Stimulated activated naive B cell treated with anti-CD40 and anti-IgM and Interleukin-4, amounts not matched to agents 10 μg/mL and 1 μg/mL and 100 μg/mL, for 72 hours (primary cell): ENCODE measurements at regions not wholly inside any gene's neighbourhood (a gene's known extent, or its start where the extent isn't known, plus 50 kb on each side); places are given as distances from the start of the nearest gene placed in this dataset.
"Not testable (repeated sequence)": the region's sequence is repeated elsewhere in the genome, so short reads cannot be mapped to it uniquely, and the experiment has no call there.

Experiments used
- ATAC-seq, 2 donors: fragments of 150-1000 bp; cut with Tn5 transposase; replicated peaks; 2 replicates each; pipeline ENCODE4 v1.10.0; 2021; ENCODE audit warnings: moderate library complexity in 1 of 2
- DNase-seq: peaks from one replicate; pipeline ENCODE4 v3.0.0; 2021
- H3K27ac Mint-ChIP-seq: one replicate; pipeline ENCODE4 v1.8.0; 2022; ENCODE audit warnings: mild to moderate bottlenecking, mixed read lengths
- H3K27me3 Mint-ChIP-seq, 2 donors: one replicate each; pipeline ENCODE4 v1.8.0; 2022; ENCODE audit warnings: mixed read lengths in 2 of 2
- H3K36me3 Mint-ChIP-seq, 2 donors: one replicate each; pipeline ENCODE4 v1.8.0; 2022; ENCODE audit warnings: mixed read lengths in 2 of 2, mild to moderate bottlenecking in 1 of 2
- H3K4me1 Mint-ChIP-seq, 2 donors: one replicate each; pipeline ENCODE4 v1.8.0; 2022; ENCODE audit warnings: mixed read lengths in 2 of 2, mild to moderate bottlenecking in 1 of 2
- H3K4me3 Mint-ChIP-seq, 2 donors: one replicate each; pipeline ENCODE4 v1.8.0; 2022; ENCODE audit warnings: mild to moderate bottlenecking in 2 of 2, mixed read lengths in 2 of 2, moderate library complexity in 1 of 2
- H3K9me3 Mint-ChIP-seq, 2 donors: one replicate each; pipeline ENCODE4 v1.8.0; 2022; ENCODE audit warnings: mixed read lengths in 2 of 2, mild to moderate bottlenecking in 1 of 2

DNA sequence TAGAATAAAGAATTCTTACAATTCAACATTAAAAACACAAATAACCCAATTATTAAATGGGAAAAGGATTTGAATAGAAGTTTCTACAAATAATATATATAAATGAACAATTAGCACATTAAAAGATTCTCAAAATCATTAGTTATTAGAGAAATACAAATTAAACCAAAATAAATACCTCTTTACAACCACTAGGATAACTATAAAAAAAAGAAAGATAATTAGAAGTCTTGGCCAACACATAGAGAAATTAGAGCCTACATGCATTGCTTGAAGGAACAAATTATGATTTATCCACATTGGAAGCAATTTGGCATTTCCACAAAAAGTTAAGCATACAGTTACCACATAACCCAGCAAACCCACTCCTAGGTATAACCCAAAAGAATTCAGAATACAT lies 502.3 kb upstream of the UBE2E2 start:
- H3K4me3 Mint-ChIP-seq = no peak overlapping the region
- no peak for ATAC-seq
- H3K9me3 Mint-ChIP-seq = no peaks in the 10 kb centered on the region
- DNase-seq = no peak
- no peak overlapping the region for H3K27ac Mint-ChIP-seq
- H3K36me3 Mint-ChIP-seq = no peaks in the 10 kb centered on the region
- no peaks in the 10 kb centered on the region for H3K27me3 Mint-ChIP-seq
- no peaks in the 10 kb centered on the region for H3K4me1 Mint-ChIP-seq

- Mint-ChIP-seq H3K9me3 (peaks cover 8 to 11% of the 10 kb centered on the region in 2 donors), H3K27me3 (peaks cover 5 to 8% of the 10 kb centered on the region in 2 donors), H3K4me1 (no peaks in the 10 kb centered on the region), H3K27ac (no peak overlapping the region), H3K36me3 (no peaks in the 10 kb centered on the region), H3K4me3 (no peak overlapping the region)
- DNase-seq (no peak), ATAC-seq (no peak)
Measured at GRCh38 chr3:22704166-22704565, 499.0 kb upstream of the UBE2E2 start.

- Mint-ChIP-seq H3K4me3 (no peak overlapping the region), H3K27ac (no peak overlapping the region), H3K27me3 (peaks cover 5 to 8% of the 10 kb centered on the region in 2 donors), H3K9me3 (peaks cover 11 to 13% of the 10 kb centered on the region in 2 donors), H3K4me1 (no peaks in the 10 kb centered on the region), H3K36me3 (no peaks in the 10 kb centered on the region)
- ATAC-seq = no peak
- DNase-seq = no peak
Measured at GRCh38 chr3:22704571-22705354, 498.4 kb upstream of the UBE2E2 start.

DNA sequence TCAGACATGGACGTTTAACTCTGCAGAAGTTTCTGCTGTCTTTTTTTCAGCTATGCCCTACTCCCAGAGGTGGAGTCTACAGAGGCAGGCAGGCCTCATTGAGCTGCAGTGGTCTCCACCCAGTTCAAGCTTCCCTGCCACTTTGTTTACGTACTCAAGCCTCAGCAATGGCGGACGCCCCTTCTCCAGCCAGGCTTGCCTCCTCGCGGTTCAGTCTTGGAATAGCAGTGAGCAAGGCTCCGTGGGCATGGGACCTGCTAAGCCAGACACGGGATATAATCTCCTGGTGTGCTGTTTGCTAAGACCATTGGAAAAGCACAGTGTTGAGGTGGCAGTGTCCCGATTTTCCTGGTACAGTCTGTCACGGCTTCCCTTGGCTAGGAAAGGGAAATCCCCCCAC lies 496.2 kb upstream of the UBE2E2 start:
- H3K4me3 Mint-ChIP-seq, H3K27ac Mint-ChIP-seq, H3K27me3 Mint-ChIP-seq, ATAC-seq, H3K36me3 Mint-ChIP-seq, DNase-seq, H3K4me1 Mint-ChIP-seq: not testable (repeated sequence)
- H3K9me3 Mint-ChIP-seq = peaks cover 18 to 20% of the 10 kb centered on the region in 2 donors

DNA sequence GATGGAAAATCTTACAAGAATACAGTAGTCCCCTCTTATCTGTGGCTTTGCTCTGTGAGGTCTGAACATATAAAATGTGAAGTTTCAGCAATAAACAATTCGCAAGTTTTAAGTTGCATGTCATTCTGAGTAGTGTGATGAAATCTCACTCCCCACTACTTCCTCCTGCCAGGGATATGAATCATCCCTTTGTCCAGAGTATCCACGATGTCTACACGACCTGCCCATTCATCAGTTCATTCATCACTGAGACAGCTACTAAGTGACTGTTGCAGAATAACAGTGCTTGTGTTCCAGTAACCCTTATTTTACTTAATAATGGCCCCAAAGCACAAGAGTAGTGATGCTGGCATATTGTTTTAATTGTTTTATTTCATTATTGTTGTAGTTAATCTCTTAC lies 489.2 kb upstream of the UBE2E2 start:
- Mint-ChIP-seq H3K27ac (no peak overlapping the region), H3K4me1 (no peaks in the 10 kb centered on the region), H3K4me3 (no peak overlapping the region), H3K27me3 (peaks cover 2 to 3% of the 10 kb centered on the region in 2 donors), H3K9me3 (peaks cover 23% of the 10 kb centered on the region in 2 donors), H3K36me3 (no peaks in the 10 kb centered on the region)
- DNase-seq (no peak), ATAC-seq (no peak)

DNA sequence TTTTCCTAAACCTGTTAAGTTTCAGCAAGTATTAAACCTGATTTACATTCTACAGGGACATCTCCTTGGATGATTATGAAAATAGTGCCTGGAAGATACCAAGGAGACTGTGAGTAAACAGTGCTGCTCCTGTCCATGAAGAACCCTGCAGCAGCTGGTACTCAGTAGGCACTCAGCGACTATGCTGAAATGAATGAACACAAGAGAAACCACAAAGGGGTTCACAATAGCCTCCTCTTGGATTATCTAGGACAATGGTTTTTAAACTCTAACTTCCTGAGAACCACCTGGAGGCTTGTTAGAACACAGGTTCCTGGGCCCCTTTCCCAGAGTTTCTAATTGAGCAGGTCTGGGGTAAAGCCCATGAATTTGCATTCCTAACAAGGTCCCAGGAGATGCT lies 488.4 kb upstream of the UBE2E2 start:
- no peak for DNase-seq
- Mint-ChIP-seq H3K27me3 (peaks cover 0 to 5% of the 10 kb centered on the region in 2 donors), H3K4me3 (no peak overlapping the region), H3K36me3 (no peaks in the 10 kb centered on the region), H3K9me3 (peaks cover 18 to 22% of the 10 kb centered on the region in 2 donors), H3K27ac (no peak overlapping the region), H3K4me1 (no peaks in the 10 kb centered on the region)
- no peak for ATAC-seq

- Mint-ChIP-seq H3K4me1 (no peaks in the 10 kb centered on the region), H3K36me3 (no peaks in the 10 kb centered on the region), H3K4me3 (no peak overlapping the region), H3K9me3 (peaks cover 4 to 6% of the 10 kb centered on the region in 2 donors), H3K27me3 (peaks cover 0 to 5% of the 10 kb centered on the region in 2 donors), H3K27ac (no peak overlapping the region)
- ATAC-seq (no peak), DNase-seq (no peak)
Measured at GRCh38 chr3:22720596-22720995, 482.5 kb upstream of the UBE2E2 start.

DNA sequence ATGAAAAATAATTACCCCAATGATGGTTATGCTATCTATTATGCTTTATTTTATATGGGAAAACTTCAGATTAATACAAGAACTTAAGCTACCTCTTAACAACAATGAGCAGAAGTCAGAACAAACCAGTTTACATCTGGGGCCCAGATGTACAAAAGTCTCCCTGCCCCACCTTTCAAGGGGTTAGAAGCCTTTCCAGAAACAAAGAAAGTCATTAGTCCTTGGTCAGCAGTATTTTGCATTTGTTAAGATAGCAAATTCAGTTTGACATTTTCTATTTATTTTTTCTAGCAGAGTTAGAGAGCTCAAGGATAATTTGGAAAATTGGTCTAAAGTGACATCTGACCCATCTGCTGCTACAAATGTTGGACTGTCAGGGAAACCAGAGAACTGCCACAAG lies 478.7 kb upstream of the UBE2E2 start:
- Mint-ChIP-seq H3K4me1 (no peaks in the 10 kb centered on the region), H3K27me3 (peaks cover 5 to 8% of the 10 kb centered on the region in 2 donors), H3K9me3 (no peaks in the 10 kb centered on the region), H3K36me3 (no peaks in the 10 kb centered on the region), H3K27ac (no peak overlapping the region), H3K4me3 (no peak overlapping the region)
- no peak for DNase-seq
- ATAC-seq = no peak

GRCh38 chr3:22728406-22728805 lies 474.7 kb upstream of the UBE2E2 start:
- Mint-ChIP-seq H3K27me3 (peaks cover 9 to 25% of the 10 kb centered on the region in 2 donors), H3K4me3 (no peak overlapping the region), H3K9me3 (no peaks in the 10 kb centered on the region), H3K4me1 (no peaks in the 10 kb centered on the region), H3K27ac (no peak overlapping the region), H3K36me3 (no peaks in the 10 kb centered on the region)
- DNase-seq = no peak
- no peak for ATAC-seq

DNA sequence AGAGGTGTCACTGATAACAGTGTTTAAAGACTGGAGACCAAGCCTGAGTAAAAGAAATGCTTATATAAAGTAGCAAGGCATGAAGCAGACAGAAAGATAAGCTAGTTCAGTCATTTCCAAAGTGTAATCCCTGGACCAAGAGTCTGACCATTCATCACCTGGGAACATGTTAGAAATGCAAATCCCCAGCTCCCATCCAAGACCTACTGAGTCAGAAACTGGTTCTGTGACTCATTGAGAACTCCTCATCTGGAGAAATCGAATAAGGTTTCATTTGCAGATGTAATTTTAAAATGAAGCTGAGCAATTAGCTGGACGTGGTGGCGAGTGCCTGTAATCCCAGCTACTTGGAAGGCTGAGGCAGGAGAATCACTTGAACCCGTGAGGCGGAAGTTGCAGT lies 473.9 kb upstream of the UBE2E2 start:
- H3K27ac Mint-ChIP-seq = no peak overlapping the region
- H3K27me3 Mint-ChIP-seq = peaks cover 9 to 25% of the 10 kb centered on the region in 2 donors
- no peaks in the 10 kb centered on the region for H3K4me1 Mint-ChIP-seq
- DNase-seq (no peak), ATAC-seq (no peak)
- no peaks in the 10 kb centered on the region for H3K9me3 Mint-ChIP-seq
- no peak overlapping the region for H3K4me3 Mint-ChIP-seq
- no peaks in the 10 kb centered on the region for H3K36me3 Mint-ChIP-seq

DNA sequence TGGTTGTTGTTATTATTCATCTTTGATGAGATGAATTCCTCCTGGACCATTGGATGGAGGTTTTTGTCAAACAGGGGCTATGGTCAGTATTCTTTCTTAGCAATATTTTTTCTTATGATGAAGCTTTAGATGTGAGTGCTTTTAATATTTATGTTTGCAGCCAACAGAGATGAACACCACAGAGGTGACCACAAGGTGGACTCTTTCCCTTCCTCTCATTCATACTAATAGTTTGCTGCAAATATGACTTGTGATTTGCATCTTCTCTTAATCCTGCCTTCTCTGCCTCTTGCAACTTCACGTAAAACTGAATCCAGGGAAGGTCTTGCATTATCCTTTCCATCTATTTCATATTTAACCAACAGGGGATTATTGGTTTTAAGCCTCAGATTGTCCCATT lies 473.1 kb upstream of the UBE2E2 start:
- Mint-ChIP-seq H3K9me3 (no peaks in the 10 kb centered on the region), H3K27ac (no peak overlapping the region), H3K36me3 (no peaks in the 10 kb centered on the region), H3K4me1 (no peaks in the 10 kb centered on the region), H3K27me3 (peaks cover 9 to 25% of the 10 kb centered on the region in 2 donors), H3K4me3 (no peak overlapping the region)
- no peak for DNase-seq
- no peak for ATAC-seq

- no peak for ATAC-seq
- no peak overlapping the region for H3K27ac Mint-ChIP-seq
Measured at GRCh38 chr3:22730701-22731100, 472.4 kb upstream of the UBE2E2 start.

DNA sequence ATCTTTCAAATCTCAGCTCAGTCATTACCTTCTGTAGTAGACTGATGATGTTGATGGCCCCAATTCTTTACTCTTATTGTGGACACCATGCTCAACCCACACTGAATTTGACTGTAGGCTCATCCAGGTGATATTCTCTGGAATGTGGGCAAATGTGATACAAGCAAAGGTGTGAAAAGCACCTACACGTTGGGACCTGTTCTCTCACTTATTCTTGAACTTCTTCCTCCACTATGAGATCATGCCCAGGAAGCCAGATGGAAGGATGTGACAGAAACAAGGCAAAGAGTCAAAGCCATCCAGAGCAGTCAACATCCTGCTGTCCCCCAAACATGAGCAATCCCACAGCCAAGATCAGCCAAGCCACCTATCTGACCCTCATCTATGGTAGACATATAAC lies 471.2 kb upstream of the UBE2E2 start:
- Mint-ChIP-seq H3K27ac (no peak overlapping the region), H3K36me3 (no peaks in the 10 kb centered on the region), H3K4me1 (no peaks in the 10 kb centered on the region), H3K4me3 (no peak overlapping the region), H3K9me3 (no peaks in the 10 kb centered on the region), H3K27me3 (peaks cover 9 to 30% of the 10 kb centered on the region in 2 donors)
- DNase-seq (no peak), ATAC-seq (no peak)

More at GRCh38 chr3:22730701-22731100, 472.4 kb upstream of the UBE2E2 start:
- H3K4me1 Mint-ChIP-seq = no peaks in the 10 kb centered on the region
- no peaks in the 10 kb centered on the region for H3K9me3 Mint-ChIP-seq
- H3K36me3 Mint-ChIP-seq = no peaks in the 10 kb centered on the region
- DNase-seq = no peak
- peaks cover 9 to 25% of the 10 kb centered on the region in 2 donors for H3K27me3 Mint-ChIP-seq
- H3K4me3 Mint-ChIP-seq = no peak overlapping the region

GRCh38 chr3:22732641-22733040 lies 470.5 kb upstream of the UBE2E2 start:
- Mint-ChIP-seq H3K27me3 (peaks cover 9 to 31% of the 10 kb centered on the region in 2 donors), H3K36me3 (no peaks in the 10 kb centered on the region), H3K4me1 (no peaks in the 10 kb centered on the region), H3K27ac (no peak overlapping the region), H3K4me3 (no peak overlapping the region), H3K9me3 (no peaks in the 10 kb centered on the region)
- ATAC-seq (no peak), DNase-seq (no peak)

GRCh38 chr3:22734207-22734606 lies 468.9 kb upstream of the UBE2E2 start:
- ATAC-seq (no peak), DNase-seq (no peak)
- H3K4me3 Mint-ChIP-seq = no peak overlapping the region
- no peaks in the 10 kb centered on the region for H3K9me3 Mint-ChIP-seq
- no peaks in the 10 kb centered on the region for H3K4me1 Mint-ChIP-seq
- H3K36me3 Mint-ChIP-seq = no peaks in the 10 kb centered on the region
- peaks cover 4 to 23% of the 10 kb centered on the region in 2 donors for H3K27me3 Mint-ChIP-seq
- H3K27ac Mint-ChIP-seq = no peak overlapping the region
